GM19023 (cell line): ENCODE measurements at regions not wholly inside any gene's neighbourhood (a gene's known extent, or its start where the extent isn't known, plus 50 kb on each side); places are given as distances from the start of the nearest gene placed in this dataset.

Source experiments
- ATAC-seq: cut with Tn5 transposase; IDR thresholded peaks from one replicate; pipeline ENCODE4 v1.9.1; 2021; ENCODE audit warnings: mild to moderate bottlenecking, moderate library complexity; ENCODE audit not compliant: unreplicated experiment

GRCh38 chr6:14360565-14360964, 243.0 kb downstream of the CD83 start:
- ATAC-seq, result no peak

- no peak for ATAC-seq
Observed at GRCh38 chr6:14361297-14361696, 243.7 kb downstream of the CD83 start.

- no peak for ATAC-seq
Observed at GRCh38 chr6:14361956-14362587, 244.5 kb downstream of the CD83 start.

- no peak for ATAC-seq
Observed at GRCh38 chr6:14364370-14364769, 246.8 kb downstream of the CD83 start.

GRCh38 chr6:14365393-14365792, 247.8 kb downstream of the CD83 start:
- ATAC-seq, result no peak

- no peak for ATAC-seq
Observed at GRCh38 chr6:14366315-14366714, 248.7 kb downstream of the CD83 start.

GRCh38 chr6:14366872-14367271, 249.3 kb downstream of the CD83 start:
- ATAC-seq, result no peak

GRCh38 chr6:14367296-14367695, 249.7 kb downstream of the CD83 start:
- ATAC-seq, result no peak

- no peak for ATAC-seq
Observed at GRCh38 chr6:14369717-14370116, 252.1 kb downstream of the CD83 start.

GRCh38 chr6:14371530-14371929, 254.0 kb downstream of the CD83 start:
- ATAC-seq, result no peak

- no peak for ATAC-seq
Observed at GRCh38 chr6:14372734-14373489, 255.3 kb downstream of the CD83 start.

GRCh38 chr6:14373648-14374437, 256.3 kb downstream of the CD83 start:
- ATAC-seq, result no peak

GRCh38 chr6:14375930-14376329, 258.4 kb downstream of the CD83 start:
- ATAC-seq, result no peak

GRCh38 chr6:14379568-14379967, 262.0 kb downstream of the CD83 start:
- ATAC-seq, result no peak

- no peak for ATAC-seq
Observed at GRCh38 chr6:14380086-14380820, 262.7 kb downstream of the CD83 start.

- no peak for ATAC-seq
Observed at GRCh38 chr6:14380901-14381828, 263.6 kb downstream of the CD83 start.

GRCh38 chr6:14381829-14382677, 264.5 kb downstream of the CD83 start:
- ATAC-seq, result no peak

GRCh38 chr6:14382678-14383236, 265.2 kb downstream of the CD83 start:
- ATAC-seq, result no peak
